Psoas muscle (tissue), 7 donors: ENCODE measurements at regions not wholly inside any gene's neighbourhood (a gene's known extent, or its start where the extent isn't known, plus 50 kb on each side); places are given as distances from the start of the nearest gene placed in this dataset.

ENCODE experiments used
- ATAC-seq, 4 donors: fragments of 200-7000 bp; cut with Tn5 transposase; one replicate each; pipeline ENCODE4 v1.9.1; 2020; ENCODE audit warnings: moderate library complexity in 3 of 4, mild to moderate bottlenecking in 2 of 4
- DNase-seq, 2 donors: peaks; one replicate each; pipeline ENCODE4 v3.0.0-alpha.2; 2020
- H3K27ac ChIP-seq: fragments of 200-600 bp; one replicate; pipeline ENCODE4 v1.8.0; 2022
- H3K27me3 ChIP-seq, 3 donors: fragments of 200-600 bp in 1 of 3; one replicate each; pipeline versions ENCODE4 v1.6.1 to v1.8.0; 2013 to 2022; ENCODE audit warnings: low read length in 2 of 3, mild to moderate bottlenecking in 2 of 3, moderate library complexity in 1 of 3; ENCODE audit not compliant: insufficient read depth in 3 of 3
- H3K36me3 ChIP-seq, 2 donors: fragments of 200-600 bp in 1 of 2; one replicate each; pipeline versions ENCODE4 v1.6.1 to v1.8.0; 2013 to 2022; ENCODE audit warnings: low read depth in 1 of 2, mild to moderate bottlenecking in 1 of 2, moderate library complexity in 1 of 2; ENCODE audit not compliant: insufficient read depth in 1 of 2
- H3K4me1 ChIP-seq: fragments of 200-600 bp; one replicate; pipeline ENCODE4 v1.8.0; 2022
- H3K4me3 ChIP-seq: fragments of 200-600 bp; one replicate; pipeline ENCODE4 v1.8.0; 2022; ENCODE audit warnings: mild to moderate bottlenecking
- H3K9me3 ChIP-seq: fragments of 200-600 bp; one replicate; pipeline ENCODE4 v1.8.0; 2022
- CTCF ChIP-seq: fragments of 200-600 bp; IDR thresholded peaks from one replicate; pipeline ENCODE4 v1.8.0; 2022; ENCODE audit warnings: antibody characterized with exemption
- WGBS, 3 donors: extraction: QIAGEN DNeasy Blood & Tissue Kit; methylation state at CpG; one replicate each; pipeline versions ENCODE4 v1.1.6 to v1.1.7; 2013; 5-methylcytosine and 5-hydroxymethylcytosine counted together
- intact Hi-C, 2 donors: fragments of 100-400 bp; cut with DNase I; formaldehyde crosslinking; loops; one replicate each; pipeline versions ENCODE4 v1.11.0 to v1.14.2; 2022
- donor health status: healthy with polysubstance abuse.
- donor health status: DM: no; HTN: no; CAD: no; lungs with moderate emphysema.
- donor health status: Bipolar disorder and iron deficiency.
- donor health status: healthy.
- donor health status: DM: yes; HTN: yes; CAD: no.
- donor health status: DM: no; HTN: no; CAD: no.
- donor health status: DM: yes; HTN: yes; CAD: no.

- Histone ChIP-seq H3K9me3 (no peaks in the 10 kb centered on the region), H3K27ac (peak overlapping the region; percentile 77), H3K4me3 (no peak overlapping the region), H3K36me3 (no peaks in the 10 kb centered on the region), H3K27me3 (no peaks in the 10 kb centered on the region), H3K4me1 (peaks cover 28% of the 10 kb centered on the region)
- TF ChIP-seq CTCF = no peak
- DNase-seq (no peak), ATAC-seq (peak in 3 of 4 donors; percentile 16 to 24 (median 18))
- 65 to 76% (median 66%) methylated on average over 11 of the region's 11 CpGs for WGBS, 3 donors
- intact Hi-C loops = no loop called here
Measured at GRCh38 chr10:3853547-3854303, 68.7 kb upstream of the KLF6 start.

GRCh38 chr10:3853016-3853415 lies 68.0 kb upstream of the KLF6 start:
- TF ChIP-seq CTCF = no peak
- WGBS, 3 donors = 87 to 90% (median 87%) methylated on average over 10 of the region's 10 CpGs
- intact Hi-C loops = no loop called here

GRCh38 chr10:3852147-3852904 lies 67.3 kb upstream of the KLF6 start:
- peak; percentile 56 to 71 for DNase-seq
- peak overlapping the region; percentile 77 for H3K27ac ChIP-seq
- intact Hi-C loops = no loop called here
- no peaks in the 10 kb centered on the region for H3K27me3 ChIP-seq
- no peak for TF ChIP-seq CTCF
- peaks cover 28% of the 10 kb centered on the region for H3K4me1 ChIP-seq
- WGBS, 3 donors = 62 to 67% (median 66%) methylated on average over 10 of the region's 10 CpGs
- H3K36me3 ChIP-seq = no peaks in the 10 kb centered on the region
- ATAC-seq = peak; percentile 85 to 90 (median 88)
- no peaks in the 10 kb centered on the region for H3K9me3 ChIP-seq
- no peak overlapping the region for H3K4me3 ChIP-seq

More at GRCh38 chr10:3853016-3853415, 68.0 kb upstream of the KLF6 start:
- ATAC-seq (peak in 1 of 4 donors; percentile 28), DNase-seq (no peak)
- no peaks in the 10 kb centered on the region for H3K9me3 ChIP-seq
- H3K27me3 ChIP-seq = no peaks in the 10 kb centered on the region
- peak overlapping the region; percentile 77 for H3K27ac ChIP-seq
- peaks cover 28% of the 10 kb centered on the region for H3K4me1 ChIP-seq
- no peak overlapping the region for H3K4me3 ChIP-seq
- H3K36me3 ChIP-seq = no peaks in the 10 kb centered on the region

- no peak overlapping the region for H3K4me3 ChIP-seq
- no peak for TF ChIP-seq CTCF
- H3K36me3 ChIP-seq = no peaks in the 10 kb centered on the region
- no peaks in the 10 kb centered on the region for H3K9me3 ChIP-seq
- peak in 2 of 4 donors; percentile 55 to 57 for ATAC-seq
- 67 to 80% (median 71%) methylated on average over 9 of the region's 9 CpGs for WGBS, 3 donors
- intact Hi-C loops = no loop called here
- DNase-seq = no peak
- H3K27ac ChIP-seq = peak overlapping the region; percentile 77
- H3K27me3 ChIP-seq = no peaks in the 10 kb centered on the region
- H3K4me1 ChIP-seq = peaks cover 28% of the 10 kb centered on the region
Measured at GRCh38 chr10:3850999-3851937, 66.3 kb upstream of the KLF6 start.
